Pancreas (tissue), 10 donors: ENCODE measurements at regions not wholly inside any gene's neighbourhood (a gene's known extent, or its start where the extent isn't known, plus 50 kb on each side); places are given as distances from the start of the nearest gene placed in this dataset.
A peak's percentile ranks its signal among the peaks of the same experiment; 100 is the strongest.
"Not testable (repeated sequence)": the region's sequence is repeated elsewhere in the genome, so short reads cannot be mapped to it uniquely, and the experiment has no call there.

Experiments used
- ATAC-seq, 4 donors: fragments of 200-7000 bp; cut with Tn5 transposase; one replicate each; pipeline versions ENCODE4 v1.8.0 to v1.9.1; 2020; ENCODE audit warnings: mild to moderate bottlenecking in 4 of 4, moderate library complexity in 4 of 4
- DNase-seq, 6 donors: peaks; one replicate each; pipeline ENCODE4 v3.0.0-alpha.2; 2020
- FAIRE-seq: peaks from 2 replicates; lab custom pipeline; 2012; peaks lifted over from hg19 to GRCh38; lab: Jason Lieb, UNC
- H3K27ac ChIP-seq, 4 donors: fragments of 200-600 bp; sonication (generic); 1 replicate in 3 of 4; 2 replicates in 1 of 4; pipeline versions ENCODE4 v1.5.0 to v1.8.0; 2020
- H3K27me3 ChIP-seq, 4 donors: fragments of 200-600 bp; one replicate each; pipeline ENCODE4 v1.8.0; 2021
- H3K36me3 ChIP-seq, 3 donors: fragments of 200-600 bp; sonication (generic) in 1 of 3; one replicate each; pipeline versions ENCODE4 v1.5.0 to v1.8.0; 2020 to 2021
- H3K4me1 ChIP-seq, 3 donors: fragments of 200-600 bp; one replicate each; pipeline ENCODE4 v1.8.0; 2021
- H3K4me3 ChIP-seq, 4 donors: fragments of 200-600 bp; sonication (generic) in 2 of 4; one replicate each; pipeline versions ENCODE4 v1.5.0 to v1.8.0; 2020 to 2021
- H3K9me3 ChIP-seq, 4 donors: fragments of 200-600 bp; one replicate each; pipeline ENCODE4 v1.8.0; 2021
- CTCF ChIP-seq, 4 donors: fragments of 200-600 bp; sonication (generic) in 3 of 4; IDR thresholded peaks; one replicate each; pipeline versions ENCODE4 v1.5.0 to v1.8.0; 2021; ENCODE audit warnings: antibody characterized with exemption in 4 of 4
- WGBS, 2 donors: extraction: QIAGEN DNeasy Blood & Tissue Kit; methylation state at CpG; one replicate each; pipeline ENCODE4 v1.1.7; 2013; 5-methylcytosine and 5-hydroxymethylcytosine counted together
- intact Hi-C, 3 donors: fragments of 100-400 bp; cut with DNase I; formaldehyde crosslinking; loops; one replicate each; pipeline versions ENCODE4 v1.11.1 to v1.14.2; 2022
- donor health status: healthy with polysubstance abuse.
- donor health status: DM: no; HTN: no; CAD: no; lungs with moderate emphysema.
- donor health status: DM: no; HTN: no; CAD: no.
- donor health status: control.
- donor health status: control.
- donor health status: Bipolar disorder and iron deficiency.
- donor health status: DM: yes; HTN: yes; CAD: no.
- donor health status: DM: no; HTN: no; CAD: no.
- donor health status: DM: no; HTN: no; CAD: no.
- donor health status: DM: yes; HTN: yes; CAD: no.

GRCh38 chr16:29319726-29320125, 86.8 kb downstream of the NPIPB11 start:
- FAIRE-seq (no peak), ATAC-seq (no peak), DNase-seq (no peak)
- TF ChIP-seq CTCF (IDR thresholded peaks at IDR 0.05) = no peak
- Histone ChIP-seq H3K9me3 (no peaks in the 10 kb centered on the region), H3K4me3 (no peak overlapping the region), H3K36me3 (no peaks in the 10 kb centered on the region), H3K27ac (no peak overlapping the region), H3K4me1 (no peaks in the 10 kb centered on the region), H3K27me3 (no peaks in the 10 kb centered on the region)
- intact Hi-C loops = no loop called here
- WGBS, 2 donors = 73 to 82% methylated on average over 10 of the region's 10 CpGs

GRCh38 chr16:29318561-29318968, 87.9 kb downstream of the NPIPB11 start:
- H3K36me3 ChIP-seq, H3K27me3 ChIP-seq, H3K27ac ChIP-seq, intact Hi-C loops, H3K4me3 ChIP-seq, FAIRE-seq, H3K9me3 ChIP-seq, H3K4me1 ChIP-seq, DNase-seq: not testable (repeated sequence)
- ATAC-seq = peak in 3 of 4 donors; percentile 22 to 53 (median 43)
- 67 to 80% methylated on average over 10 of the region's 10 CpGs for WGBS, 2 donors

- Histone ChIP-seq H3K4me3 (no peak overlapping the region), H3K27ac (no peak overlapping the region), H3K9me3 (no peaks in the 10 kb centered on the region), H3K27me3 (no peaks in the 10 kb centered on the region), H3K4me1 (no peaks in the 10 kb centered on the region), H3K36me3 (no peaks in the 10 kb centered on the region)
- no peak for TF ChIP-seq CTCF (IDR thresholded peaks at IDR 0.05)
- ATAC-seq (peak in 2 of 4 donors; percentile 15 to 48), DNase-seq (no peak), FAIRE-seq (no peak)
- intact Hi-C loops = no loop called here
- 49 to 64% methylated on average over 16 of the region's 16 CpGs for WGBS, 2 donors
Observed at GRCh38 chr16:29318037-29318436, 88.5 kb downstream of the NPIPB11 start.

- ATAC-seq (no peak), DNase-seq (peak in 1 of 6 donors; percentile 51), FAIRE-seq (no peak)
- H3K4me3 ChIP-seq = no peak overlapping the region
- TF ChIP-seq CTCF (IDR thresholded peaks at IDR 0.05) = no peak
- intact Hi-C loops = no loop called here
- WGBS, 2 donors = 88 to 95% methylated on average over 13 of the region's 13 CpGs
- no peak overlapping the region for H3K27ac ChIP-seq
- no peaks in the 10 kb centered on the region for H3K9me3 ChIP-seq
- no peaks in the 10 kb centered on the region for H3K4me1 ChIP-seq
- no peaks in the 10 kb centered on the region for H3K36me3 ChIP-seq
- no peaks in the 10 kb centered on the region for H3K27me3 ChIP-seq
Observed at GRCh38 chr16:29317269-29317668, 89.2 kb downstream of the NPIPB11 start.

- no peaks in the 10 kb centered on the region for H3K36me3 ChIP-seq
- H3K27me3 ChIP-seq = no peaks in the 10 kb centered on the region
- peaks cover 0 to 1% (median 0%) of the 10 kb centered on the region in 3 donors for H3K4me1 ChIP-seq
- FAIRE-seq (no peak), DNase-seq (peak in 3 of 6 donors; percentile 53 to 71 (median 55)), ATAC-seq (peak; percentile 53 to 65 (median 62))
- no peak overlapping the region for H3K4me3 ChIP-seq
- intact Hi-C loops = no loop called here
- WGBS, 2 donors = 66 to 68% methylated on average over 12 of the region's 12 CpGs
- H3K27ac ChIP-seq = no peak overlapping the region
- no peaks in the 10 kb centered on the region for H3K9me3 ChIP-seq
- no peak for TF ChIP-seq CTCF (IDR thresholded peaks at IDR 0.05)
Observed at GRCh38 chr16:29316761-29317183, 89.7 kb downstream of the NPIPB11 start.
